A673 (cell line): ENCODE measurements at regions not wholly inside any gene's neighbourhood (a gene's known extent, or its start where the extent isn't known, plus 50 kb on each side); places are given as distances from the start of the nearest gene placed in this dataset.

ENCODE experiments used
- BruUV-seq: library from RNA; stranded (reverse); fragments of 400-500 nt; replicated peaks from 2 replicates; lab custom pipeline; 2021; lab: Mats Ljungman, UMichigan
- CTCF ChIA-PET: fragments of 300-600 bp; sonication (Branson Sonifier 250); formaldehyde crosslinking; loops from one replicate; lab custom pipeline; 2022; ENCODE audit warnings: antibody characterized with exemption; lab: Charles Lee
- POLR2A ChIA-PET: fragments of 300-600 bp; sonication (Branson Sonifier 250); formaldehyde crosslinking; loops from one replicate; lab custom pipeline; 2022; ENCODE audit warnings: antibody characterized with exemption; ENCODE audit not compliant: low non-redundant PET; lab: Charles Lee
- DNase-seq: peaks from one replicate; pipeline ENCODE4 v3.0.0-alpha.2; 2015; ENCODE audit warnings: low spot score
- H3K27ac ChIP-seq: fragments of 200-600 bp; sonication (generic); 2 replicates; pipeline ENCODE4 v1.5.1; 2016; ENCODE audit warnings: mixed run types, low read depth, mild to moderate bottlenecking, mixed read lengths, antibody characterized with exemption, low read length; ENCODE audit not compliant: poor library complexity, severe bottlenecking
- H3K27me3 ChIP-seq: fragments of 200-600 bp; sonication (generic); replicated peaks from 2 replicates; pipeline ENCODE4 v1.6.1; 2017; ENCODE audit warnings: mixed run types, low read depth, mild to moderate bottlenecking, mixed read lengths, antibody characterized with exemption, low read length; ENCODE audit not compliant: insufficient read depth, poor library complexity
- H3K36me3 ChIP-seq: fragments of 200-600 bp; sonication (generic); 2 replicates; pipeline ENCODE4 v1.6.1; 2016; ENCODE audit warnings: mixed run types, mild to moderate bottlenecking, mixed read lengths, antibody characterized with exemption, low read length; ENCODE audit not compliant: insufficient read depth, poor library complexity, severe bottlenecking
- H3K4me1 ChIP-seq: fragments of 200-600 bp; sonication (generic); 2 replicates; pipeline ENCODE4 v1.6.1; 2017; ENCODE audit warnings: mixed run types, mild to moderate bottlenecking, mixed read lengths, antibody characterized with exemption, low read length; ENCODE audit not compliant: insufficient read depth, poor library complexity, severe bottlenecking
- H3K4me3 ChIP-seq: fragments of 200-600 bp; sonication (generic); 2 replicates; pipeline ENCODE4 v1.5.1; 2016; ENCODE audit warnings: low read depth, mixed run types, mild to moderate bottlenecking, mixed read lengths, low read length; ENCODE audit not compliant: poor library complexity, severe bottlenecking
- H3K9me3 ChIP-seq: fragments of 200-600 bp; sonication (generic); 2 replicates; pipeline ENCODE4 v1.6.1; 2016; ENCODE audit warnings: mixed run types, low read depth, mild to moderate bottlenecking, mixed read lengths, antibody characterized with exemption, low read length; ENCODE audit not compliant: poor library complexity, severe bottlenecking
- CTCF ChIP-seq: fragments of 300-800, 200-600 bp; sonication (generic); conservative IDR thresholded peaks from 2 replicates; pipeline ENCODE4 v1.5.1; 2017; ENCODE audit warnings: low read depth, mild to moderate bottlenecking, antibody characterized with exemption, low read length, moderate library complexity, mixed read lengths
- EZH2 ChIP-seq: fragments of 200-600 bp; sonication (generic); IDR thresholded peaks from 2 replicates; pipeline ENCODE4 v1.6.1; 2017; ENCODE audit warnings: borderline replicate concordance, low read depth, mild to moderate bottlenecking, mixed read lengths, antibody characterized with exemption, low read length; ENCODE audit not compliant: poor library complexity, severe bottlenecking
- intact Hi-C: fragments of 100-400 bp; cut with micrococcal nuclease; formaldehyde crosslinking; loops from one replicate; pipeline ENCODE4 v1.10.0; 2022; ENCODE audit not compliant: unreplicated experiment

- ChIA-PET CTCF (no interaction called here), POLR2A (no interaction called here)
- intact Hi-C loops = no loop called here
- no peaks in the 10 kb centered on the region for H3K9me3 ChIP-seq
- no peak for DNase-seq
- no peaks in the 10 kb centered on the region for H3K4me1 ChIP-seq
- BruUV-seq = no TSS peak
- TF ChIP-seq EZH2 = no peak
- TF ChIP-seq CTCF = no peak
- peaks cover 9% of the 10 kb centered on the region for H3K27me3 ChIP-seq
- H3K4me3 ChIP-seq = no peak overlapping the region
- no peak overlapping the region for H3K27ac ChIP-seq
- no peaks in the 10 kb centered on the region for H3K36me3 ChIP-seq
These were observed 219.0 kb downstream of the BRD1 start for GRCh38 chr22:49608660-49609059.

- POLR2A ChIA-PET = no interaction called here
- no peak overlapping the region for H3K4me3 ChIP-seq
- DNase-seq = no peak
- TF ChIP-seq CTCF (no peak), EZH2 (no peak)
- H3K4me1 ChIP-seq = no peaks in the 10 kb centered on the region
- no TSS peak for BruUV-seq
- H3K36me3 ChIP-seq = no peaks in the 10 kb centered on the region
- peaks cover 5% of the 10 kb centered on the region for H3K27me3 ChIP-seq
- no peaks in the 10 kb centered on the region for H3K9me3 ChIP-seq
- intact Hi-C loops = no loop called here
- no peak overlapping the region for H3K27ac ChIP-seq
- CTCF ChIA-PET = no interaction called here
These were observed 219.4 kb downstream of the BRD1 start for GRCh38 chr22:49608228-49608627.

GRCh38 chr22:49607821-49608220 lies 219.9 kb downstream of the BRD1 start:
- no TSS peak for BruUV-seq
- H3K9me3 ChIP-seq = no peaks in the 10 kb centered on the region
- DNase-seq = no peak
- H3K4me1 ChIP-seq = no peaks in the 10 kb centered on the region
- POLR2A ChIA-PET = no interaction called here
- H3K27ac ChIP-seq = no peak overlapping the region
- intact Hi-C loops = no loop called here
- H3K4me3 ChIP-seq = no peak overlapping the region
- peaks cover under 1% of the 10 kb centered on the region for H3K27me3 ChIP-seq
- no peaks in the 10 kb centered on the region for H3K36me3 ChIP-seq
- CTCF ChIA-PET = no interaction called here
- TF ChIP-seq EZH2 = no peak
- TF ChIP-seq CTCF = no peak
